Stomach (tissue), 4 donors: ENCODE measurements at regions not wholly inside any gene's neighbourhood (a gene's known extent, or its start where the extent isn't known, plus 50 kb on each side); places are given as distances from the start of the nearest gene placed in this dataset.

Experiments
- POLR2A ChIP-seq, 4 donors: fragments of 450-650 bp; IDR thresholded peaks; one replicate each; pipeline ENCODE4 v1.6.1; 2016; ENCODE audit warnings: antibody characterized with exemption in 4 of 4, control low read depth in 2 of 4, mild to moderate bottlenecking in 1 of 4, moderate library complexity in 1 of 4
- POLR2AphosphoS5 ChIP-seq, 3 donors: sonication (generic); formaldehyde crosslinking; IDR thresholded peaks; one replicate each; pipeline ENCODE4 v1.6.1; 2016; ENCODE audit warnings: antibody characterized with exemption in 3 of 3
- TF ChIP-seq, protein P1 (sequence below), 7 experiments: fragments of 450-650 bp in 4 of 7; fragments of 200-600 bp in 3 of 7; sonication (generic) in 3 of 7; IDR thresholded peaks; one replicate each; pipeline ENCODE4 v1.5.1; 2016 to 2019; ENCODE audit warnings: antibody characterized with exemption in 7 of 7, control low read depth in 2 of 7, mild to moderate bottlenecking in 1 of 7

DNA sequence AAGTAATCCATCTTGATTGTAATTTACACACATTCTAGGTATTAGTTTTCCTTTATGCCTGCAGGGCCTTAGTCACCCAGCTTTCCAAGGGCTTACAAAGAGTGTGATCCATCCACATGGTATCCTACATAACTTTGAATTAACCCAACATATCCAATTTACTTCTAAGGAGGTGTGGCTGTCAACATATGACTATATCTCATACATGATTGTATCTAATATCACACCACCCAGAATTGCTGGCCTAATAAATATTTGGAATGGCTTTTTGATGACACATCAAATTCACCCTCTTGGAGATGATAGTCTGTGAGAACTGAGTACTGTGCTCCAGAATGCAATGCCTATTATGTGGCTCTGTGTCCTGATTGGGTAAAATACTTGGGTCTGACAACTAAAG is 363.3 kb upstream of the GRIN3A start:
- no peak for TF ChIP-seq POLR2A (IDR thresholded peaks at IDR 0.05)
- TF ChIP-seq, protein P1, sequence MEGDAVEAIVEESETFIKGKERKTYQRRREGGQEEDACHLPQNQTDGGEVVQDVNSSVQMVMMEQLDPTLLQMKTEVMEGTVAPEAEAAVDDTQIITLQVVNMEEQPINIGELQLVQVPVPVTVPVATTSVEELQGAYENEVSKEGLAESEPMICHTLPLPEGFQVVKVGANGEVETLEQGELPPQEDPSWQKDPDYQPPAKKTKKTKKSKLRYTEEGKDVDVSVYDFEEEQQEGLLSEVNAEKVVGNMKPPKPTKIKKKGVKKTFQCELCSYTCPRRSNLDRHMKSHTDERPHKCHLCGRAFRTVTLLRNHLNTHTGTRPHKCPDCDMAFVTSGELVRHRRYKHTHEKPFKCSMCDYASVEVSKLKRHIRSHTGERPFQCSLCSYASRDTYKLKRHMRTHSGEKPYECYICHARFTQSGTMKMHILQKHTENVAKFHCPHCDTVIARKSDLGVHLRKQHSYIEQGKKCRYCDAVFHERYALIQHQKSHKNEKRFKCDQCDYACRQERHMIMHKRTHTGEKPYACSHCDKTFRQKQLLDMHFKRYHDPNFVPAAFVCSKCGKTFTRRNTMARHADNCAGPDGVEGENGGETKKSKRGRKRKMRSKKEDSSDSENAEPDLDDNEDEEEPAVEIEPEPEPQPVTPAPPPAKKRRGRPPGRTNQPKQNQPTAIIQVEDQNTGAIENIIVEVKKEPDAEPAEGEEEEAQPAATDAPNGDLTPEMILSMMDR (IDR thresholded peaks at IDR 0.05), result no peak
- no peak for TF ChIP-seq POLR2AphosphoS5 (IDR thresholded peaks at IDR 0.05)
